ENCODE measurements at regions not wholly inside any gene's neighbourhood (a gene's known extent, or its start where the extent isn't known, plus 50 kb on each side); places are given as distances from the start of the nearest gene placed in this dataset.
"Not testable (repeated sequence)": the region's sequence is repeated elsewhere in the genome, so short reads cannot be mapped to it uniquely, and the experiment has no call there.

GRCh38 chr3:87607234-87607633 is 330.9 kb upstream of the POU1F1 start:
- Mint-ChIP-seq H3K27ac (no peak overlapping the region), H3K27me3 (ENCODE audit: low read depth) (no peaks in the 10 kb centered on the region), H3K36me3 (ENCODE audit: low read depth) (no peaks in the 10 kb centered on the region), H3K4me3 (no peak overlapping the region), H3K9me3 (peaks cover 13% of the 10 kb centered on the region), H3K4me1 (ENCODE audit: low read depth) (no peaks in the 10 kb centered on the region)

DNA sequence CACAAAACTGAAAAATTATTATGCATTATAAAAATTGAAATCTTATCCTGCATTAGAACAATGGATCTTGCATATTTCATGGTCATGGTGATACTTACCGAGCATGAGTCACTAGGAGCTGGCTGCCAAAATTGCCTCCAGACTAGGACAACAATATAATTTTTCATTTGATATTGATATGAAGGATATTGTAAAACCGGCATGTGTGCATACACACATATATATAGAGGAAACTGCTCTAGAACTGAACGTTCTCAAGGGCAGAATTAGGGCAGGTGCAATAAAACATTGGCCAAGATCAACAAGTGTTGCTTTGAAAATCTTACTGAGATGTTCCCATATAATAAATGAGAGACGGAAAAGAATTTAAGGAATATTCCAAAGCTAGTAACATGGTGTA is 319.4 kb upstream of the POU1F1 start:
- Mint-ChIP-seq H3K9me3 (peaks cover 12% of the 10 kb centered on the region), H3K36me3 (ENCODE audit: low read depth) (no peaks in the 10 kb centered on the region), H3K27ac (no peak overlapping the region)

GRCh38 chr3:87581240-87581639 is 304.9 kb upstream of the POU1F1 start:
- Mint-ChIP-seq H3K4me3 (no peak overlapping the region), H3K36me3 (ENCODE audit: low read depth) (no peaks in the 10 kb centered on the region), H3K27ac (no peak overlapping the region), H3K27me3 (ENCODE audit: low read depth) (no peaks in the 10 kb centered on the region), H3K9me3 (no peaks in the 10 kb centered on the region), H3K4me1 (ENCODE audit: low read depth) (no peaks in the 10 kb centered on the region)

More for the DNA sequence above, 319.4 kb upstream of the POU1F1 start:
- Mint-ChIP-seq H3K4me1 (ENCODE audit: low read depth) (no peaks in the 10 kb centered on the region), H3K4me3 (no peak overlapping the region), H3K27me3 (ENCODE audit: low read depth) (no peaks in the 10 kb centered on the region)

DNA sequence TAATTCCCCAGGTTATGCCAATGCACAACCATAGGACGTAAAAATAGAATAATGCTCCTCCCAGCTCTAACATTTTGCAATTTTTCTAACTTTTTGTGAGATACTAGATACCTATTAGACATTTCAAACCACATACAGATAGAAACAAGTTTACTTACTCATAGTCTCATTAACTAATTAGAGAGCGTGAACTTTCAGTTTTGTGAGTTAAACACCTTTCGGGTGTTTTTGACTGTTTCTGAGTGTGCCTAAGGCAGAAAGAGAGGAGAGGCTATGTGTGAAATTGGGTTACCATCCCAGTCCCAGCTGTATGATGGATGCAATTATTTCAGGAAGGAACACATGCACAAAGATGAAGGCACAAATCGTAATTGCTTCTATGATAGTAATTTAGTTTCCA is 300.4 kb upstream of the POU1F1 start:
- H3K36me3 Mint-ChIP-seq (ENCODE audit: low read depth) = no peaks in the 10 kb centered on the region
- H3K4me3 Mint-ChIP-seq = no peak overlapping the region
- H3K27ac Mint-ChIP-seq = no peak overlapping the region
- H3K27me3 Mint-ChIP-seq (ENCODE audit: low read depth) = no peaks in the 10 kb centered on the region
- no peaks in the 10 kb centered on the region for H3K4me1 Mint-ChIP-seq (ENCODE audit: low read depth)
- H3K9me3 Mint-ChIP-seq = no peaks in the 10 kb centered on the region

DNA sequence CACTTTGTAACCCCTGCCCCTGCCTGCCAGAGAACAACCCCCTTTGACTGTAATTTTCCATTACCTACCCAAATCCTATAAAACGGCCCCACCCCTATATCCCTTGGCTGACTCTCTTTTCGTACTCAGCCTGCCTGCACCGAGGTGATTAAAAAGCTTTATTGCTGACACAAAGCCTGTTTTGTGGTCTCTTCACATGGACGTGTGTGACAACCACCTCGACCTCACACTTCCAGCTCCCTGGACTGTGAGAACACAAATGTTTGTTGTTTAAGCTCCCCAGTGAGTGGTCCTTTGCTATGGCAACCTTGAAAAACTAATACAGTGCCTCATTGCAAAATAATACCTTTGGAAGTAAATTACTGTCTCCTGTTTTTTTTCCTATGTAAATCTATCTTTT is 299.2 kb upstream of the POU1F1 start:
- no peaks in the 10 kb centered on the region for H3K9me3 Mint-ChIP-seq
- H3K4me1 Mint-ChIP-seq (ENCODE audit: low read depth) = no peaks in the 10 kb centered on the region
- no peaks in the 10 kb centered on the region for H3K36me3 Mint-ChIP-seq (ENCODE audit: low read depth)
- no peak overlapping the region for H3K4me3 Mint-ChIP-seq
- H3K27me3 Mint-ChIP-seq (ENCODE audit: low read depth) = no peaks in the 10 kb centered on the region
- no peak overlapping the region for H3K27ac Mint-ChIP-seq

GRCh38 chr3:87568331-87568730 is 291.9 kb upstream of the POU1F1 start:
- H3K27me3 Mint-ChIP-seq (ENCODE audit: low read depth) = no peaks in the 10 kb centered on the region
- H3K9me3 Mint-ChIP-seq = no peaks in the 10 kb centered on the region
- no peaks in the 10 kb centered on the region for H3K36me3 Mint-ChIP-seq (ENCODE audit: low read depth)
- no peaks in the 10 kb centered on the region for H3K4me1 Mint-ChIP-seq (ENCODE audit: low read depth)
- H3K4me3 Mint-ChIP-seq = no peak overlapping the region
- no peak overlapping the region for H3K27ac Mint-ChIP-seq

DNA sequence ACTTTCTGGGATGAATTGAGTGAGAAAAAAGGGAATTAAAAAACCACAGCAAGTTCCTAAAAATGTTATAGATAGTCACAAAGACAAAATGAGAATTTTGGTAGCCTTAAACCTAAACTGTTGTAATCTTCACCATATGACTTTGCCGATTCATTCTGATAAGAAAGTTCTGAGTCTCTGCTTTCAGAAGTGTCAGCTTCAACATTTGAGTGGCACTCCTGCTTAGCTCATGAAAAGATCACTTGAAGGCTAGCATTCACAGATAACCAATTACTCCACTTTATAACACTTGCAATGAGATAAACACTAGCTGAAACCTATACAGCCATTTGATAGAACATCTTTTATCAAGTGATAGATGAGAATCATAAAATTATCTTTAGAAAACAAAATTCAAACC is 288.1 kb upstream of the POU1F1 start:
- H3K4me1 Mint-ChIP-seq (ENCODE audit: low read depth) = no peaks in the 10 kb centered on the region
- H3K27ac Mint-ChIP-seq = no peak overlapping the region
- H3K27me3 Mint-ChIP-seq (ENCODE audit: low read depth) = no peaks in the 10 kb centered on the region
- H3K36me3 Mint-ChIP-seq (ENCODE audit: low read depth) = no peaks in the 10 kb centered on the region
- no peaks in the 10 kb centered on the region for H3K9me3 Mint-ChIP-seq
- H3K4me3 Mint-ChIP-seq = no peak overlapping the region

- no peaks in the 10 kb centered on the region for H3K4me1 Mint-ChIP-seq (ENCODE audit: low read depth)
- H3K36me3 Mint-ChIP-seq (ENCODE audit: low read depth) = no peaks in the 10 kb centered on the region
- no peak overlapping the region for H3K27ac Mint-ChIP-seq
- no peak overlapping the region for H3K4me3 Mint-ChIP-seq
- H3K9me3 Mint-ChIP-seq = no peaks in the 10 kb centered on the region
- no peaks in the 10 kb centered on the region for H3K27me3 Mint-ChIP-seq (ENCODE audit: low read depth)
Measured at GRCh38 chr3:87563712-87564111, 287.3 kb upstream of the POU1F1 start.

- Mint-ChIP-seq H3K4me3 (no peak overlapping the region), H3K27ac (no peak overlapping the region), H3K36me3 (ENCODE audit: low read depth) (no peaks in the 10 kb centered on the region), H3K27me3 (ENCODE audit: low read depth) (no peaks in the 10 kb centered on the region), H3K9me3 (no peaks in the 10 kb centered on the region), H3K4me1 (ENCODE audit: low read depth) (no peaks in the 10 kb centered on the region)
Measured at GRCh38 chr3:87558492-87558891, 282.1 kb upstream of the POU1F1 start.

- H3K4me1 Mint-ChIP-seq (ENCODE audit: low read depth) = no peaks in the 10 kb centered on the region
- H3K4me3 Mint-ChIP-seq = no peak overlapping the region
- H3K36me3 Mint-ChIP-seq (ENCODE audit: low read depth) = no peaks in the 10 kb centered on the region
- no peak overlapping the region for H3K27ac Mint-ChIP-seq
- H3K9me3 Mint-ChIP-seq = no peaks in the 10 kb centered on the region
- H3K27me3 Mint-ChIP-seq (ENCODE audit: low read depth) = no peaks in the 10 kb centered on the region
Measured at GRCh38 chr3:87555290-87555689, 278.9 kb upstream of the POU1F1 start.

DNA sequence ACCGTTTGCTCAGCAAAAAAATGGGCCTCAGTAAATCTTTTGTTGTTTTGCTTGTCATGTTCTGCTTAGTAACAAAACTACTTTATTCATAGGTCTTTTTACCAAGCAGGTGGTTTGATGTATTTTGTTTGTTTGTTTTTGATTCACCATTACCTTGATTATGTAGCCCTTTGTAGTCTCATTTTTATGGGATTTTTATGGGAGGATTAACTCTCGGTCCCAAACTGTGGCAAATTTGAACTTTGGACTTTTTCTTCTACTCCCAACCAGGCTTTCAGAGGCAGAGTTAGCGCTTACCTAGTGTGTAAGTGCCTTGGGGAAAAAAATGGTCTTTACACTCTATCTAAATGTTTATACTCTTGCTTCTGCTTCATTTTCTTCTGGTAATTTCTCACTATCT is 276.7 kb upstream of the POU1F1 start:
- no peak overlapping the region for H3K4me3 Mint-ChIP-seq
- H3K4me1 Mint-ChIP-seq (ENCODE audit: low read depth) = no peaks in the 10 kb centered on the region
- H3K36me3 Mint-ChIP-seq (ENCODE audit: low read depth) = no peaks in the 10 kb centered on the region
- H3K9me3 Mint-ChIP-seq = no peaks in the 10 kb centered on the region
- no peak overlapping the region for H3K27ac Mint-ChIP-seq
- H3K27me3 Mint-ChIP-seq (ENCODE audit: low read depth) = no peaks in the 10 kb centered on the region

GRCh38 chr3:87550892-87551291 is 274.5 kb upstream of the POU1F1 start:
- no peaks in the 10 kb centered on the region for H3K9me3 Mint-ChIP-seq
- H3K27me3 Mint-ChIP-seq (ENCODE audit: low read depth) = no peaks in the 10 kb centered on the region
- no peak overlapping the region for H3K27ac Mint-ChIP-seq
- no peaks in the 10 kb centered on the region for H3K4me1 Mint-ChIP-seq (ENCODE audit: low read depth)
- no peak overlapping the region for H3K4me3 Mint-ChIP-seq
- no peaks in the 10 kb centered on the region for H3K36me3 Mint-ChIP-seq (ENCODE audit: low read depth)

DNA sequence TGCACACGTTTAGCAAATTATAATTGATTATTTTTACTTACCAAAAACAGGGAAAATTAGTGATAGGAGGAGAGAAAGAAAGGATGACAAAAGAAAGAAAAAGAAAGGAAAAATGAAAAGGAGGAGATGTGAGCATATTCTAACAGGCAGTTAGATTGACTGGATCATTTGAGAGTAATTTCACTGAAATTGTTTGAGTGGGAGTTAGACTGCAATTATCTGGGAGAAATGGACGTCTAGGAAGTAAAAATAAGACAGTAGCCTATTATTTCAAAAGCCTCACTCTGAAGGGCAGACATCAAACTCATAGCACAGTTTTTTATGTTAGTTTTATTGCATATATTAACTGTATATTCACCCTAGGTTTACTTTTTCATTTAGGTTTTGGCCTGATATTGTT is 272.8 kb upstream of the POU1F1 start:
- Mint-ChIP-seq H3K36me3 (ENCODE audit: low read depth) (no peaks in the 10 kb centered on the region), H3K9me3 (no peaks in the 10 kb centered on the region), H3K27me3 (ENCODE audit: low read depth) (no peaks in the 10 kb centered on the region), H3K4me3 (no peak overlapping the region), H3K27ac (no peak overlapping the region), H3K4me1 (ENCODE audit: low read depth) (no peaks in the 10 kb centered on the region)

DNA sequence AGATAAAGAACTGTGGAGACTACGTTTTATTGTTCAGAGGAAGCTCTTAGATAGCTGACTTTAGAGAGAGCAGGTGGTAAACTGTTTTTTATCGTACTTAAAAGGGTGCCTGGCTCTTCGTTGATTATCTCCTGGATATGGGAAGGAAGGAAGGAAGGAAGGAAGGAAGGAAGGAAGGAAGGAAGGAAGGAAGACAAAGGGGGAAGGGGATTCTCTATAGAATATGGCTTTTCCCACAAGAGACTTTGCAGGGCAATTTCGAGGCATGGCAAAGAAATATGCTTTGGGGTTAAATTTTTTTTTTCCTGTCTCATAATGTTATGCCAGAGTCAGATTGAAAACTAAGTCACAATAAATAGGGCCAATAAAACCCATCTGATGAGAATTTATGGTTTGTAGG is 271.9 kb upstream of the POU1F1 start:
- no peaks in the 10 kb centered on the region for H3K4me1 Mint-ChIP-seq (ENCODE audit: low read depth)
- no peak overlapping the region for H3K4me3 Mint-ChIP-seq
- no peaks in the 10 kb centered on the region for H3K27me3 Mint-ChIP-seq (ENCODE audit: low read depth)
- no peaks in the 10 kb centered on the region for H3K36me3 Mint-ChIP-seq (ENCODE audit: low read depth)
- no peak overlapping the region for H3K27ac Mint-ChIP-seq
- no peaks in the 10 kb centered on the region for H3K9me3 Mint-ChIP-seq

DNA sequence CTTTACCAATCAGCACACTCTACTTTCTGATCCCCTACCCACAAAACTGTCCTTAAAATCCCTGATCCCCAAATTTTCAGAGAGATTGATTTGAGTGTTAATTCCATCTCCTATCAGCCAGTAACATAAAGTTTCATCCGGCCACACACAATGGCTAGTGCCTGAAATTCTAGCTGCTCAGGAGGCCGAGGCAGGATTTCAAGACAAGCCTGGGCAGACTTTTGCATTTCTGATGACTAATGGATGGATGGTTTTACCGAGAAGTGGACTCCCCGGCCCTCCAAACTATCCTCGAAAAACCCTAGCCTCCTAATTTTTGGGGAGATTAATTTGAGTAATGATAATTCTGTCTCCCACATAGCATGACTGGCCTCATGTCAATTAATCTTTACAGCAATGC is 269.8 kb upstream of the POU1F1 start:
- no peaks in the 10 kb centered on the region for H3K9me3 Mint-ChIP-seq
- no peaks in the 10 kb centered on the region for H3K4me1 Mint-ChIP-seq (ENCODE audit: low read depth)
- H3K27ac Mint-ChIP-seq = no peak overlapping the region
- no peak overlapping the region for H3K4me3 Mint-ChIP-seq
- H3K36me3 Mint-ChIP-seq (ENCODE audit: low read depth) = no peaks in the 10 kb centered on the region
- H3K27me3 Mint-ChIP-seq (ENCODE audit: low read depth) = no peaks in the 10 kb centered on the region

- not testable (repeated sequence) for H3K4me3 Mint-ChIP-seq; H3K9me3 Mint-ChIP-seq; H3K27ac Mint-ChIP-seq; H3K4me1 Mint-ChIP-seq (ENCODE audit: low read depth); H3K36me3 Mint-ChIP-seq (ENCODE audit: low read depth); H3K27me3 Mint-ChIP-seq (ENCODE audit: low read depth)
Measured at GRCh38 chr3:87543408-87543807, 267.0 kb upstream of the POU1F1 start.

All from T-helper 1 cell treated with Interleukin-12 subunit alpha and Interleukin-12 subunit beta and Interleukin-4 antibody, amounts not matched to agents 30 μg/mL and 1 μg/mL, for 36 hours (primary cell).